ENCODE measurements at regions not wholly inside any gene's neighbourhood (a gene's known extent, or its start where the extent isn't known, plus 50 kb on each side); places are given as distances from the start of the nearest gene placed in this dataset.

DNA sequence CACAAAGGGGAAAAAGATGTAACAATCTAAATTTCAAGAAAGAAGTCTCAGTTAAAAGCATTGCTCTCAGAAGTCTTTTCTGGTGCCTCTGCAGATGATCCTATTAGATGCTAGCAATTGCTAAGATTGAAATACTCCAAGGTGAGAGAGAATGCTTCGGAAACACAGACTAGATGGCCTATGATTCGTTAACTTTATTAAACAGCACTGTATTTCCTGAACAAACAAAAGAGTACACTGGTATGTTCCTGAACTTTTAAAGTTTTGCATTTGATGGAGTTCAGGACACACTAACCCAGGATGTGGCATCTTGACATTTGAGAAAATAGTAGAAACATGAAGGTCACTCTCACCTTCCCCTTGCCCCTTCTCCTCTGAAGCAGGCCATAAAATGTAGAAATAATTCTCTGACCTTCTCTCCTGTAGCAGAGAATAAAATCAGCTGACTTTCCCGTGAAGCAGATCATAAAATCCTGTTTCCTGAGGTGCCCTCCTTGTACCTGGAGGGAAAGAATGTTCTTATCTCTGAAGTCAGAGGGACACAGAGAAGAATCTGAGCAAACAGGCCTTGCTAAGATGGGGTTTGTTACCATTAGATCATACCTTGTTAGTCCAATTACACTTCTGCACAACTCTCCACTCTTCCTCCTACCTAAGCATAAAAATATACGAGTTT is 142.9 kb upstream of the USP25 start:
- no peak for TF ChIP-seq CTCF (IDR thresholded peaks at IDR 0.05; ENCODE audit: borderline replicate concordance, extremely low read depth, low read length, poor library complexity, severe bottlenecking)
- no peak for TF ChIP-seq EZH2 (IDR thresholded peaks at IDR 0.05; ENCODE audit: borderline replicate concordance, low read depth, low read length, severe bottlenecking)

Measured in DND-41 (cell line).